ENCODE measurements at regions not wholly inside any gene's neighbourhood (a gene's known extent, or its start where the extent isn't known, plus 50 kb on each side); places are given as distances from the start of the nearest gene placed in this dataset.

DNA sequence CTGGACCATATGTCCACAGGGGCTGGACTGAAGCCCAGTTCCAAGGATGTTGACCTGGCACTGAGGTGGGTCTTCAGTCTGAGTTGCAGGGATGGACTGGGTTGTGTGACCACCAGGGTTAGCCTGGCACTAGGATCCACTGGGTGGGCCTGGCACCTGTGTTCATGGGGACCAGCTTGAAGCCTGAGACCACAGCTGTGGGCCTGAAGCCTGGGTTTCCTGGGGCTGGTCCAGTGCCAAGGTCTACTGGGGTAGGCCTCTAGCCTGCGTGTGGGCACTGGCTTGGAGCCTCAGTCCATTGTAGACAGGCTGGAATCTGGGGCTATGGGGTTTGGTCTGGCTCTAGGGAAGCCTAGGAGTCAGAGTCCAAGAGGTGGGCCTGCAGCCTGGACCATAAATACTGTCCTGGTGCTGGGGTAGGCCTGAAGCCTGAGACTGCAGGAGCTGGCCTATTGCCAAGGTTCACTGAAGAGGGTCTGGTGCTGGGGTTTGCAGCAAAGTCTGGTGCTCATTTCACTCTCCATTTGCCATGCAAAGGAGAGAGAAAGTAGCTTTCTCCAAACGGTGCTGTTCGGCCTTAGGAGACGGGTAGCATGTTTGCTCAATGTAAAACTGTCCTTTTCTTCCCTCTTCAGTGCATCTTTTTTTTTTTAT, 51.2 kb upstream of the TBC1D5 start (continued):
- no peak for TF ChIP-seq USF2 (IDR thresholded peaks at IDR 0.05; ENCODE audit: borderline replicate concordance, low read depth, low read length)
- no peak for TF ChIP-seq TEAD4 (IDR thresholded peaks at IDR 0.05; ENCODE audit: borderline replicate concordance, insufficient read depth)
- TF ChIP-seq MEF2A (IDR thresholded peaks at IDR 0.05; ENCODE audit: borderline replicate concordance, low read depth): no peak
- TF ChIP-seq SIN3A (IDR thresholded peaks at IDR 0.05; ENCODE audit: borderline replicate concordance, low read depth, low read length): no peak

All from SK-N-SH (cell line).